GM18867 (cell line): ENCODE measurements at regions not wholly inside any gene's neighbourhood (a gene's known extent, or its start where the extent isn't known, plus 50 kb on each side); places are given as distances from the start of the nearest gene placed in this dataset.
"Not testable (repeated sequence)": the region's sequence is repeated elsewhere in the genome, so short reads cannot be mapped to it uniquely, and the experiment has no call there.

ENCODE experiments used
- ATAC-seq: cut with Tn5 transposase; IDR thresholded peaks from one replicate; pipeline ENCODE4 v1.9.1; 2021; ENCODE audit warnings: mild to moderate bottlenecking, moderate library complexity; ENCODE audit not compliant: unreplicated experiment

DNA sequence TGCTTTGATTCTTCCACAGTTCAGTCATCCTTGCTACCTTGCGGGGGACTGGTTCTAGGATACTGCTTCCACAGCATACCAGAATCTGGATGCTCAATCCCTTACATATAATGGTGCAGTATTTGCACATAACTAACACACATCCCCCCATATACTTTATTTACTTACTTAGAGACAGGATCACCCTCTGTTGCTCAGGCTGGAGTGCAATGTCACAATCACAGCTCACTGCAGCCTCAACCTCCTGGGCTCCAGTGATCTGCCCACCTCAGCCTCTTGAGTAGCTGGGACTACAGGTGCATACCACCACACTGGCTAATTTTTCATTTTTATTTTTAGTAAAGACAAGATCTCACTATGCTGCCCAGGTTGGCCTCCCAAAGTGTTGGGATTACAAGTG, 112.2 kb downstream of the GOSR1 start:
- no peak for ATAC-seq

DNA sequence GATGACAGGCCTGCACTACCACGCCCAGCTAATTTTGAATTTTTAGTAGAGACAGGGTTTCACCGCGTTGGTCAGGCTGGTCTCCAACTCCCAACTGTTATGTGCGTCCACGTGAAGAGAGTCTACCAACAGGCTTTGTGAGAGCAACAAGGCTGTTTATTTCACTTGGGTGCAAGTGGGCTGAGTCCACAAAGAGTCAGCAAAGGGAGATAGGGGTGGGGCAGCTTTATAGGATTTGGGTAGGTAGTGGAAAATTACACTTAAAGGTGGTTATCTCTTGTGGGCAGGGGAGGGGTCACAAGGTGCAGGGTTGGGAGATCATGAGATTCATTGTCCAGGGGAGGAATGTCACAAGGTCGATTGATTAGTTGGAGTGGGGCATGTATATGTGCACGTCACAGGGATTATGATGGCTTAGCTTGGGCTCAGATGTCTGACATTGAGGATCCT, 111.6 kb downstream of the GOSR1 start:
- ATAC-seq = no peak

DNA sequence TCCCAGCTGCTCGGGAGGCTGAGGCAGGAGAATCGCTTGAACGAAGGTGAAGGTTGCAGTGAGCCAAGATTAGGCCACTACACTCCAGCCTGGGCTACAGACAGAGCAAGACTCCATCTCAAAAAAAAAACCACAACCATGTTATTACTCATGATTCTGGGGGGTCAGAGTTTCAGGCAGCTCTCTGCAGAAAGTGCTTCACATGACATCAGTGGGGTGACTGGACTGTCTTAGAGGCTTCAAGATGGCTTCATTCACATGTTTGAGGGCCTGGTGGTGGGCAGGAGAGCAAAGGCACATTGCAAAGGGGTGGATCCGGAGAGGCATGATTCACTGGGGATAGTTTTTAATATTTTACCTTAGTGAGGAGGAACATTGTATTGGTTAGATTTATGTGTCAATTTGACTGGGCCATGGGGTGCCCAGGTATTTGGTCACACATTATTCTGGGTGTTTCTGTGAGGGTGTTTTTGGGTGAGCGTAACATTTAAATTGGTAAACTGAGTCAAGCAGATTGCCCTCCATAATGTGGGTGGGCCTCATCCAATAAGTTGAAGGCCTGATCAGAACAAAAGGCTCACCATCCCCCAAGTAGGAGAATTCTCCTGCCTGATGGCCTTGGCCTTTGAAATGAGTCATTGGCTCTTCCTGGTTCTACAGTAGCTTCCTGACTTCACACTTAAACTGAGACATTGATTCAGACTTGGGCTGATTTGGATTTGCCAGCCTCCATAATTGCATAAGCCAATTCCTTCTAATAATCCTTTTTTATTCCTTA, 109.8 kb downstream of the GOSR1 start:
- ATAC-seq = no peak

DNA sequence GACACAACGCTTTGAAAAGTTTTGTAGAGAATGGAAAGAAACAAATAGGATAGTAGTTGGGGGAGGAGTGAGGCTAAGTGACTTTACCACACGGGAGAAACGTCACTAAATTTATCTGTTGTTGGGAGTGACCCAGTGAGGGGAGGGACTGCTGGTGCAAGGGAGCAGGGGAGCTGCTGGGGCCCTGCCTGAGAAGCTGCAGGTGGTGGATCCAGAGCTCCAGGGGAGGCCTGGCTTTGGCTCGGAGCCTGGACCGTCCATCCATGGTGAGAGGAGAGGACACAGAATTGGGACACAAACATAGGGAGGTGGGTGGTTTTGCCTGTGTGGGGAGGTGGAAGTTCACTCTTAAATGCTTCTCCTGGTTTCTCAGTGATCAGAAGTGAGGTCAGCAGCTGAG, 107.6 kb downstream of the GOSR1 start:
- ATAC-seq = no peak

DNA sequence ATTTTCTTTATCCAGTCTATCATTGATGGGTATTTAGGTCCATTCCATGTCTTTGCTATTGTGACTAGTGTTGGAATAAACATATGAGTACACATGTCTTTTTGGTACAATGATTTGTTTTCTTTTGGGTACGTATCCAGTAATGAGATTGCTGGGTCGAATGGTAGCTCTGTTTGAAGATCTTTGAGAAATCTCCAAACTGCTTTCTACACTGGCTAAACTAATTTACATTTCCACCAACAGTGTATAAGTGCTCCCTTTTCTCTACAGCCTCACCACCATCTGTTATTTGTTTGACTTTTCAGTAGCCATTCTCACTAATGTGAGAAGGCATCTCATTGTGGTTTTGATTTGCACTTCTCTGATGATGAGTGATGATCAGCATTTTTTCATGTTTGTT, 103.7 kb downstream of the GOSR1 start:
- no peak for ATAC-seq

DNA sequence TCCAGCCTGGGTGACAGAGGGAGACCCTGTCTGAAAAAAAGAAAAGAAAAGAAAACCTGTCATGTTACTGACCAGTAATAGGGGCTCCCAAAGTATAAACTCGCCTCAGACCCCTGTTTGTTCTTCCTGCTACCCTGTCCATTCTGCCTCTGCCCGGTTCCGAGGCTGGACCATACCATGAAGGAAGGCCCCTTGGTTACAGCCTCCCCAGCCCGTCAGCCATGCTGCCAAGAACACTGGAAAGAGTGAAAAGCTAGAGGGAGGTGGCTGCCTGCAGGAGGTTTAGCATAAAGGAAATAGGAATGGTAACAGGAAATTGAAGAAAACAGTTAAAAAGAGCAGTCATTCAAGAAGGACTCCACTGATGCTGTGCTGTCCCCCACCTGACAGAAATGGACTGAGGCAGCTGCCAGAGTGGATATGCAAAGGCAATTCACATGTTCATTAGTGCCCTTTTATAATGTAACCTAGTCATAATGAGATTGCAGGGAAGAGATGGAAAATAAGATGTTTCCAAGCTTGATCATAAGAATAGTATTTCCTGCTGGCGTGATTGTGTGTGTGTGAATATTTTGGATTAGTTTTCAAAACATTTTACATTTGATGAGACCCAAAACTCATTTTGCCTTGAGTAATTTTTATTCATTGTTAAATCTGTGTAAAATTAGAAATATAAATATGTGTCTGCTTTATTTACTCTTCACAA, 102.6 kb downstream of the GOSR1 start:
- ATAC-seq = no peak

DNA sequence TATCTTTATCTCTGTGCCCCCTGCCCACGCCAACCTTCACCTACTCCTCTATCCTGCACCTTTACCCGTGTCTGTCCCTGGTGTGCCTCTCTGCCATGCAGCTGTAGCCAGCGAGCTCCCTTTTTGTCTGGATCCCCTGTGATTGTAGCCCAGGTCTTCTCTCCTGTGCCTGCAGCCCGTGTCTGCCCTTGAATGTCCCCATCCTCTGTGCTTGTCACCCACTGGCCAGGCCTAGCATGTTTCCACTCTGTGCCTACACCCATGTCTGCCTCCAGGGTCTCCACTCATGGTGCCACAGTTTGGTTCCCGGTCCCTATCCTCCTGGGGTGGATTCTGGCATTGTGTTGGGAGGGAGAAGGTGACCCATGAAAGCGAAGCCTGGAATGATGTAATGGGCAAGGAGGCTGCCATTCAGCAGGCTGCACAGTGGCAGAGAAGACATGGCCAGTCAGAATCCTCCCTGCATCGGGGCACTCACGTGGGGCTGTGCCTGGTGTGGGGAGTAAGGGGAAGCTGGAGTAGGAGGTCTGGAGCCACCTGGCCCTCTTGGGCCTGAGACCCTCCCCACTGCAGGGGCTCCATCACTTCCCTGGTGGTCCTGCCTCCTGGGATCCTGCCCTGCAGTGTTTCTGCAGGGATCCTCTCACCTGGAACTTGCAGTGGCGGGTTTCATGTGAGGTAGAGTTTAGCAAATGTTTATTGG, 101.0 kb downstream of the GOSR1 start:
- ATAC-seq = not testable (repeated sequence)
